ENCODE measurements at regions not wholly inside any gene's neighbourhood (a gene's known extent, or its start where the extent isn't known, plus 50 kb on each side); places are given as distances from the start of the nearest gene placed in this dataset.

DNA sequence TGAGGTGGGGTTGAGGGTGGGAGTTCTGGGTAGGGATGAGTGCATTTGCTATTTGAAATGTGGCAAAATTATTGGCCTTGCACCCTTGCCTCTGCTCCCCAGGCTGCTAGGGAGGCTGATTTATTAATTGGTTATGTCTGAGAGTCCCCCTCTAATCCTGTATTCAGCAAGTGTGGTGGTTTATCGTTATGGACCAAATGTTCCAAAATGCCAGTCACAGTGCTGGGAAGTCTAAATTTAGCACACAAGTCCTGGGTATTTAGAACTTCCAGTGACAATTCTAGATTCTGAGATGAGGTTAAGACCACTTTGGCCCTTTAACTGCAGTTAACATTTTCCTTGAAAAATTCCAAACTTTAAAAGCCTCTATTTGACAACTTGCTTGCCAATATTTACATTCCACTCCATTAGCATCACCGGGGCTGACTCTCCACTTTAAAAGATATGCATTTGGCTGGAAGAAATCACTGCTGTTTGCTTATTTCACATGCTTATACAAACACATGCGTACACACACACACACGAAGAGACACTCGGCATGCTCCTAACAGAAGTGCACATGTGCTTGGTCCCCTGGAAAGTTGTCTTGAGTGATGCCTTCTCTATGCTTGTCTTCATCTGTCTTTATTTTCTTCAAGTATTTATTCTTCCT, 247.7 kb downstream of the IL20RB start:
- DNase-seq = no peak

DNA sequence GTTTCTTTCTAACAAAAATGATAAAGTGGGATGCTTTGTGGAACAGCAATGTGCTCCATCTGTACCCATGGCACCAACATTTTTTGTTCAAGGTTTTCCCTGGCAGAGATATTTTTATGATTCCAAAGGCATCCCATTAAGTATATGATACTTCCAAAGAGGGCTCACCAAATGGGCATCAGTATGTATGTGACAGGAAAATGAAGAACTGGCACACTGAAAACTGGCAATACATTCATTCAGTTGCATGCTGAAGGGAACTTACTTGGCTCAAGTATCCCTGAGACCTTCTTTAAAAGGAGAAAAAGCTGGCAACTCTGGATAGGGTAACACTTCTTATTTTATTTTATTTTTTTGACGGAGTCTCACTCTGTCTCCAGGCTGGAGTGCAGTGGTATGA, 249.8 kb downstream of the IL20RB start:
- DNase-seq = no peak

DNA sequence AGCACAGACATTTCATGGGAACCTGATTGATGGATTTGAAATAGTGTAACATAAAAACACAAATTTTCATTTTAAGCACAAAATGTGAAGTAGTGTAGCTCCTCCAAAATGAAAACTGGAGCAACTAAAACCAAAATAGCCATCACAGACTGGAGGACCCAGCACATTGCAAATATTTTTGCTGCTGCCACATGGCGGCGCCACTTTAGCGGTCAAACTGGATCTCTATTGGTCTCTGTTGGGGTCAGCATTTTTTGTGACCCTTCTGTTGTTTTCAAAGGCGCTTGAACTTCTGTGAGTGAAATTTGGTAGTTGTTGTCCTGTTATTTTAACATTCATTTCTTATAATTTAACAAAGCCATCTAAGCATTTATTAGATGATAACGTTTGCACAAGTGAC, 259.9 kb downstream of the IL20RB start:
- no peak for DNase-seq

- DNase-seq = no peak
These were observed 262.1 kb downstream of the IL20RB start for GRCh38 chr3:137219801-137220445.

DNA sequence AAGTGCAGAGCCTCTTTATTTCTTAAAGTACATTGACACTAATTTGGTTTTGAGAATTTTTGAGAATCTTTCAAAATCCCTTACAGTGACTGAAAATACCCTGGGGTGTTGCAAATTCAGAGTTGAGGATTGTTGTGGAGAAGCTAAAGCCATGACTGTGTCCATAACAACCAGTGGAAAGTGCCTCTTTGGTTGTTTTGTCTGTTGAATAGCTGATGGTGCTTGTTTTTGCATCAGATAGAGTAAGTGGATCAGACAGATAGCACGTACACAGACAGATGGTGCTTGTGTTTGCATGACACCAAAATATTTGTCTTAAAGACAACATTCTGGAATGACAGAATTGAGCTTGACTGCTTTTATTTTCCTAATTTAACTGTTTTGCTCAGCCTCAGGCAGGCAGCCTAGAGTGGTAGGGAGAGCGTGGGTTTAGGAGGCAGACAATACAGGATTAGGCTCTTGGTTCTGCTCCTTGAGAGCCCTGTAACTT, 265.0 kb downstream of the IL20RB start:
- DNase-seq = no peak

DNA sequence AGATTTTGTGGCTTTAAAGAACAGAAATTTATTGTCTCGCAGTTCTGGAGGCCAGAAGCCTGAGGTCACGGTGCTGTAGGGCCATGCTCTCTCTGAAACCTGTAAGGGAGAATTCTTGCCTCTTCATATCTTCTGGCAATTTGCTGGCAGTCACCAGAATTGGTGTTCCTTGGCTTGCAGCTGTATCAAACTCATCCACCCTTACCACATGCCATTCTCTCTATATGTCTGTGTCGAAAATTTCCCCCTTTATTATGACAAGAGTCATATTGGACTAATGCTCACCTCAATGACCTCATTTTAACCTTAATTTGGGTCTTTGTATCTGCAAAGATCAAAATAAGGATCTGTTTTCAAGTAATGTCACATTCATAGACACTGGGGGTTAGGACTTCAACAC, 266.7 kb downstream of the IL20RB start:
- no peak for DNase-seq

- DNase-seq = no peak
These were observed 285.1 kb downstream of the IL20RB start for GRCh38 chr3:137242836-137243400.

GRCh38 chr3:137246491-137246890, 288.7 kb downstream of the IL20RB start:
- no peak for DNase-seq

DNA sequence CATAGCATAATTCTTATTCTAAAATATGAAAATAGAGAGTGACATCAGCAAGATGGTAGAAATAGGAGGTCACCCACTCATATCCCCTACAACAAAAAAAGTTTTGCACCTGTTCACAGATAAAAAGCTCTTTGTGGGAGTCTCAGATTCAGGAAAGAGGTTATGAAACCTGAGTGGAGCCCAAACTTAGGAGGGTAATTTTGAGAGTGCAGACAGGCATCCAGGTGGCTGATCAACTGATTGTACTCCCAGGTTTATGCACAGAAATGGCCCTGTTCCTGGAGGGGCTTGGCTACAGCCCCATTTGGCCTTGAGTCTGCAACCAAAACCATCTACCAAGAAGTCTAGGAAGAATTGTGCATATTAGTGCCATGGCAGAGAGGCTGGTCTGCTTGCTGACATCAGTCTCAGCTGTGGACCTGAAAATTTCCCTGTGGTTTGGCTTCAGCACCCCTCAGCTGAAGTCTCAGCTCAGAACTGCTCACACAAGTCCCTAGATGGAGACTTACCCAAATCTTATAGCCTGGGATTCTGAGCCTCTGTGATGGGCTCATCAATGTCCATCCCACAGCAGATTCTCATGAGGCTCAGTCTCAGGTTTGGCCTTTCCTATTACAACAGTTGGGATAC, 291.6 kb downstream of the IL20RB start:
- DNase-seq = no peak

DNA sequence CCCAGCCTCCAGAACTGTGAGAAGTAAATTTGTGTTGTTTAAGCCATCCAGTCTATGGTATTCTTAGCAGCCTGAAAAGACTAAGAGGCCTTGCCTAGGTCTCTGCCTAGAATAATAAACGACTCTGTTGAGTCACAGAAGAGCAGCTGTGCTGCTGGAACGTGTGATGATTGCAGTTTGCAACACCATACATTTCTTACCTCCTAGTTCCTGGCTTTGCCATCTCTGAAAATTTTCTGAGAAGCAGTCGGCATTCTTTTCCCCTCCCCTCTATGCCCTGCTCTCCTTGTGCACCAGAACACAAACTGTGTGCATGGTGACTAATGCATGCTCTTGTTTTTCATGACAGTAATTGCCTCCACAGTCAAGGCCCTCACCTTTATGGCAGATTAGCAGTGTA, 301.3 kb downstream of the IL20RB start:
- DNase-seq = no peak

DNA sequence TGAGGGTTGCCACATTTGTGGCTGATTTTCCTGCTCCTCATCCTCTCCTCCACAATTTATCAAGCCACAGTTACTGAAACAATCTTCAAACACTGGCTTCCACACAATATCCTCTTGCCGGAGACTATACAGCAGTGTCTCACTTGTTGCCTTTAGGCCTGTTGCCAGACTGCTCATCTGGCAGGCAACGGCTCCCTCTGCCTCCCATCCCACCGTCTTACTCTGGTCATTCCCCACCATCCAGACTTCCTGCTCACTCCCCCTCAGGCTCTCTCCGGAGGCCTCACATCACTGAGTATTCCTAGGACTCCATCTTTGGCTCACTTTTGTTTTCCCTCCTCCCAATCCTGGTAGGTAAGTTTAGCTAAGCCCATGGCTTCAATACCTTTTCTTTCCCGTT, 301.9 kb downstream of the IL20RB start:
- peak; percentile 61 for DNase-seq

- DNase-seq = peak; percentile 96
These were observed 306.5 kb downstream of the IL20RB start for GRCh38 chr3:137264071-137264820.

- no peak for DNase-seq
These were observed 307.1 kb downstream of the IL20RB start for GRCh38 chr3:137264843-137265330.

DNA sequence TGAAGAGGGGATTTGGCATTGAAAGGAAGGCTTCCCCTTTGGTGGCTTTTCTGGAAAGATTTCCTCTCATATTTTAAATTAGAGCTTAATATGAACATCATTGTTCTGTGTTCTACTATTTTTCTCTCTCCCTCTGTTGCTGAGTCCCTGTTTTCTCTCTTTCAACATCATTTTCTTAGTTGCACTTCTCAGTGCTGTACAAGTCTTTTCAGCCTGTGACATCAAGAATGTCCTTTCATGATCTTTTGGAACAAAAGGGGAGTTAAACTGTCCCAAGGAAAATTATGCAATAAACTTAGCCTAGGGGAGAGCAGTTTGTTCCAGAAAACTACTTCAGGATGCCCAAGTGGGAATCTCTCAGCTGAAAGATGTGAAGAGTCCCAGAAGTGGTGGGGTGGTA, 325.1 kb downstream of the IL20RB start:
- no peak for DNase-seq

DNA sequence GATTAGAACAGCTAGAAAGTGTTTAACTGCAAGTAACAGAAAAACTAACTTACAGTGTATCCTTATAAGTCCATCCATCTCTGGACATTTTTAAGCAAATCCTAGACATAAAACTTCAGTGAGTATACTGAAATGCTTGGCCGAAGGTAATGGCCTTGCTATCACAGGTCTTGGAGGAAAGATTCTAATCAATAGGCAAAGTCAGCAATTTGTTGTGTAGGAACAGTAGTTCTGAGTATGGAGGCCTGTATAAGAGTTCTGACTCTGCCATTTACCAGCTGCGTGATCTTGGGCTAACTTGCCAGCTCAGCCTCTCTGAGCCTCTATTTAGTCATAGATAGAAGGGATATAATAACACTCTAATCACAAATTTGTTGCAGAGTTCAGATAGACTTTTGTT, 328.1 kb downstream of the IL20RB start:
- no peak for DNase-seq

- no peak for DNase-seq
These were observed 335.3 kb downstream of the IL20RB start for GRCh38 chr3:137293086-137293485.

GRCh38 chr3:137294139-137294538, 336.4 kb downstream of the IL20RB start:
- DNase-seq = no peak

DNA sequence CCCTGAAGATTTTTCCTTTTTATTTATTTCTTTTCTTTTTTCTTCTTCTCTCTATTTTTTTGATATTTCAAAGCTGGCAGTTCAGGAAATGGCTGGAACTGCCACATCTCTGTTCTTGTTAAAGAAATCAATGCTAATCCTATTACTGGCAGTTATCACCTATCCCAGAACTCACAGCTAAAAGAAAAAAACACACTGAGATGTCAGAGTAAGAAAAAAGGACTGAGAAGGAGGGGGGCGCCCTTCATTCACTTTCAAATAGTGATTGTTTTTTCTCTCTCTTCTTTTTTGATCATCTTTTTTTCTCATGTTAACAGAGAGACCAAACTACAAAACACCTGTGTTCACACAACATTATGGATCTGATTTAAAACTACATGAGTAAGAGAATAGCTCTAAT, 337.1 kb downstream of the IL20RB start:
- DNase-seq = no peak

GRCh38 chr3:137295336-137295735, 337.6 kb downstream of the IL20RB start:
- DNase-seq = no peak

GRCh38 chr3:137296116-137296515, 338.3 kb downstream of the IL20RB start:
- no peak for DNase-seq

DNA sequence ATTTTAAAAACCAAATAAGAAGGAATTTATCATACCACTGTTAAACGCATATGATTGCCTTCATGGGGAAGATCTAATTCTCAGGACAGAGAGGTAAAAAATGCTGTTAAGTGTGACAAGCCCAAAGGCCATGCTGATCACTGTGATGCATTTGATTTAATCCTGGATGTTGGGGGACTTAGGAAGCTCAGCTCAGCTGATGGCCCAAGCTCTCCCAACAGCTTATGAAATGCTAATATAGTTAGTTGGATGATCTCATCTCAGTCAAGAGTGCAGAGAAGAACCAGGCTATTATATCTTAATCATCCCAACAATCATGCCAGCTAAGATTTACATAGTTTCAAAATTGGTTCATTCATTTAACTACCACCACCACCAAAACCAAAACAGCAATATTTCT, 340.0 kb downstream of the IL20RB start:
- no peak for DNase-seq

GRCh38 chr3:137300703-137301102, 342.9 kb downstream of the IL20RB start:
- DNase-seq = no peak
